ENCODE measurements at regions not wholly inside any gene's neighbourhood (a gene's known extent, or its start where the extent isn't known, plus 50 kb on each side); places are given as distances from the start of the nearest gene placed in this dataset.
"Not testable (repeated sequence)": the region's sequence is repeated elsewhere in the genome, so short reads cannot be mapped to it uniquely, and the experiment has no call there.

DNA sequence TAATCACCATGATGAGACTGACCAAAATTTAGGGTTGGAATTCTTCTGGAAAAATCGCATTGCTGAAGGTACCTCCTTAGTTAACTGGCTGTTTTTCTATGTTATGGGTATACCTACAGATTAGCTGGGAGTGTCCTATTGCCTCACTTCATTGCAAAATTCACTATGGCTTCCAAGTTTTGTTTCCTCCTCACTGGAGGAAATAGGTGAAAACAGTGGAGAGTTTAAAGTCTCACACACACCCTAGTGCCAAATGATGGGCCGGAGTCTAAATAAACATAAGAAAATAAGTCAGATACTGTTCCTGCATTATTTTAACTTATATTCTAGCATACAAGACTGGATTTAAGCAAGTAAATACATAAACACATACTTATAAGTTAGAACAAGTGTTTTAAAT, 98.2 kb downstream of the AHR start:
- H3K36me3 Mint-ChIP-seq: no peaks in the 10 kb centered on the region
- no peak for DNase-seq
- H3K4me1 Mint-ChIP-seq: no peaks in the 10 kb centered on the region
- no peak overlapping the region for H3K4me3 Mint-ChIP-seq
- H3K27me3 Mint-ChIP-seq (ENCODE audit: low read depth in 3 of 3): peaks cover 0 to 2% (median 2%) of the 10 kb centered on the region in 3 donors
- H3K9me3 Mint-ChIP-seq: peaks cover 3 to 15% (median 8%) of the 10 kb centered on the region in 6 donors
- H3K27ac Mint-ChIP-seq: no peak overlapping the region

DNA sequence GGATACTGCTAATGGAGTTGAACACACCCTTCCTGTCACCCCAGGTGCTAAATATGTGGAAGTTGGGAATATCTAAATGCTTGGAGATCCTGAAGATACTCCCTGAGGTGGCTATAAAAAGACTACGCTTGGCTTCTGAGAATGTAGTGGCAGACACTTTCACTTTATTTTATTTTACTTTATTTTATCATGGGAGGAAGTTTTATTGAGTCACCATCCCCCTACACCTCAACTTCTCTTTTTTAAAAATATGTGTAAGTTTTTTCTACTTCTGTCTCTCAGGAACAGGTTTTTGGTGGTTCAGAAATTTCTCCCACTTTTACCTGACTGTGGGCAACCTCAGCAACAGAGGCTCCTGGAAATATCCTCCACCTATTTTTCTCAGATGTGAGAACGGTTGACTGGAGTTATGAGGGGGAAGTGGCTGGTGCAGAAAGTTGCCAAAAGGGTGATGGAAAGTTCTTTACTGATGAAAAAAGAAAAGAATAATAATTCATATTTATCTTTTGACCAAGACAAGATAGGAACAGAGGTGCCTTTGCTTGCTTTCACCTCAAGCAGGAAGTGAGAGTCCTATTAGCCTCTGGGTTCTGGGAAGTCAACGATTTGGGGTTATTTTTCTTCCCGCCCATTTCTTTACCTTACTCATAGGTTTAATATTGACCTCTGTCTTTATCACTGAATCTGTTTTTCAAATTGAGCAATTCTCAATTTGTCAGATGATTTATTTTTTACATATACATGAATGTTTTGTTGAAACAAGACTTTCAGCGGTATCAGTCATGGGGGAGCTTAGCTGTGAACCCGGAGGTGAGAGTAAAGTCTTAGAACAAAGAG, 103.6 kb downstream of the AHR start:
- peaks cover 0 to 2% (median 0%) of the 10 kb centered on the region in 3 donors for H3K27me3 Mint-ChIP-seq (ENCODE audit: low read depth in 3 of 3)
- H3K27ac Mint-ChIP-seq: no peak overlapping the region
- no peak overlapping the region for H3K4me3 Mint-ChIP-seq
- no peaks in the 10 kb centered on the region for H3K36me3 Mint-ChIP-seq
- peaks cover 0 to 5% (median under 1%) of the 10 kb centered on the region in 6 donors for H3K9me3 Mint-ChIP-seq
- DNase-seq: no peak
- H3K4me1 Mint-ChIP-seq: no peaks in the 10 kb centered on the region

- Mint-ChIP-seq H3K27ac (no peak overlapping the region), H3K27me3 (ENCODE audit: low read depth in 3 of 3) (peaks cover 0 to 5% (median 0%) of the 10 kb centered on the region in 3 donors), H3K36me3 (no peaks in the 10 kb centered on the region), H3K4me1 (no peaks in the 10 kb centered on the region), H3K4me3 (no peak overlapping the region), H3K9me3 (peaks cover 0 to 3% (median under 1%) of the 10 kb centered on the region in 6 donors)
- DNase-seq: no peak
Observed at GRCh38 chr7:17402628-17403278, 104.3 kb downstream of the AHR start.

- Mint-ChIP-seq H3K9me3 (peaks cover 0 to 4% (median 0%) of the 10 kb centered on the region in 6 donors), H3K36me3 (no peaks in the 10 kb centered on the region), H3K27ac (no peak overlapping the region), H3K4me1 (no peaks in the 10 kb centered on the region), H3K27me3 (ENCODE audit: low read depth in 3 of 3) (peaks cover 0 to 5% (median 0%) of the 10 kb centered on the region in 3 donors), H3K4me3 (no peak overlapping the region)
- DNase-seq: no peak
Observed at GRCh38 chr7:17404006-17404405, 105.6 kb downstream of the AHR start.

DNA sequence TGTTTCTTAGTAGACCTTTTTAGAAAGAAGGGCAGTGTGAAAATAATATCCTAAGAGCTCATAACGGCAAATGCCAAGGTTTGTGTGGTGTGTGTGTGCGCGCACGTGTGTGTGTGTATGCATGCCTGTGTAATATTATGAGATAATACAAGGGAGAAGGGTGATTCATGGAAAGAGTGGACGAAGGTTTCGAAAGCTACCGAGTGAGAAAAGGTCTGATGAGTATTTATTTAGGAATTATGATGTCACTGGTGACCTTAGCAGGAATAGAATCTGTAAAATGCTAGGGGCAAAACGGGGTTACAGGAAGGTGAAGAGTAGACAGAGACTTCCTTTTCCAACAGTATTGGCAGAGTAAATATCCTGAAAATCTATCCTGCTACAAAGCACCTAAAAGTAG, 107.3 kb downstream of the AHR start:
- Mint-ChIP-seq H3K4me1 (no peaks in the 10 kb centered on the region), H3K27ac (no peak overlapping the region), H3K27me3 (ENCODE audit: low read depth in 3 of 3) (peaks cover 0 to 5% (median 0%) of the 10 kb centered on the region in 3 donors), H3K9me3 (peaks cover 0 to 4% (median 0%) of the 10 kb centered on the region in 6 donors), H3K36me3 (no peaks in the 10 kb centered on the region), H3K4me3 (no peak overlapping the region)
- no peak for DNase-seq

GRCh38 chr7:17406738-17407137, 108.3 kb downstream of the AHR start:
- no peaks in the 10 kb centered on the region for H3K4me1 Mint-ChIP-seq
- peaks cover 0 to 4% (median 0%) of the 10 kb centered on the region in 6 donors for H3K9me3 Mint-ChIP-seq
- H3K27ac Mint-ChIP-seq: no peak overlapping the region
- peaks cover 0 to 5% (median 0%) of the 10 kb centered on the region in 3 donors for H3K27me3 Mint-ChIP-seq (ENCODE audit: low read depth in 3 of 3)
- no peaks in the 10 kb centered on the region for H3K36me3 Mint-ChIP-seq
- DNase-seq: no peak
- H3K4me3 Mint-ChIP-seq: no peak overlapping the region

DNA sequence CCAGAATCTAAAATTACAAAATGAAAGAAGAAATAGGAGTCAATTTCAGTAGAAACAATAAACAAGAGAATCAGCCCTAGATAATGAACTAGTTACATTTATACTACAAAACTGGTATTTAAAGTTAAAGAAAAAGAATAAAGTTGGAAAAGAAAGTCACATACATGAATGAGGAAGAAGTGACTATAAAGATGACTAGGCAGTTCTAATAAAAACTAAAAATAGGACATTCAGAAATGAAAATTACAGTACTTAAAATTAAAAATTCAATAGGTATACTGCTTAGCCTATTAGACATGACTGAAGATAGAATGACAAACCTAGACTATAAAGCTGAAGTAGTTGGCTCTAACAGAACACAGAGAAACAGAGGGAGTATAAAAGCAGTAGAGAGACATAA, 108.8 kb downstream of the AHR start:
- H3K4me3 Mint-ChIP-seq: no peak overlapping the region
- H3K36me3 Mint-ChIP-seq: no peaks in the 10 kb centered on the region
- H3K27ac Mint-ChIP-seq: no peak overlapping the region
- H3K9me3 Mint-ChIP-seq: peaks cover 0 to 4% (median 0%) of the 10 kb centered on the region in 6 donors
- peaks cover 0 to 5% (median 0%) of the 10 kb centered on the region in 3 donors for H3K27me3 Mint-ChIP-seq (ENCODE audit: low read depth in 3 of 3)
- no peaks in the 10 kb centered on the region for H3K4me1 Mint-ChIP-seq
- no peak for DNase-seq

DNA sequence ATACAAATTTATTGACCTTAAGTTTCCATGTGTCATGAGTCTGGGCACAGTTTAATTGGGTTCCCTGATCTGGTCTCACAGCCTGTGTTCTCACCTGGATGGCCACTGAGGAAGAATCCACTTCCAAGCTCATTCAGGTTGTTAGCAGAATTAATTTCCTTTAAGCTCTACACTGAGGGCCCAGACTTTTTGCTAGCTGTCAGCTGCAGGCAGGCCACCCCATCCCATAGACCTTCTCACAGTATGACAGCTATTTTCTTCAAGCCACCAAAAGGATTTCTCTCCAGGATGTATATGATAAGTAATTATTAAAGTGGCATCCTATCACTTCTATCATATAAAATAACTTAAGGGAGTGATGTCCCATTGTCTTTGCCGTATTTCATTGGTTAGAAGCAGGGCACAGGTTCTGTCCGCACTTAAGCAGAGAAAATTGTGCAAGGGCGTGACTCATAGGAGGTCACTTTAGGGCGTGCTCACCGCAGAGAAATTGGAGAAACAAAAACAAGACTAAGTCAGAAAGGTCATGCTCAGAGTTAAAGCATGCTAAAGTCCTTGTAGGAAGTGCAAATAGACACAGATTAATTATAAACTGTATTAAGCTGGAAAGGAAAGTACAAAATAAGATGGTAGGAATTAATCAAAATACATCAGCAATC, 109.9 kb downstream of the AHR start:
- Mint-ChIP-seq H3K36me3 (no peaks in the 10 kb centered on the region), H3K4me1 (no peaks in the 10 kb centered on the region), H3K9me3 (peaks cover 0 to 4% (median 0%) of the 10 kb centered on the region in 6 donors), H3K4me3 (no peak overlapping the region), H3K27me3 (ENCODE audit: low read depth in 3 of 3) (peaks cover 0 to 3% (median 0%) of the 10 kb centered on the region in 3 donors), H3K27ac (no peak overlapping the region)
- DNase-seq: no peak

- Mint-ChIP-seq H3K27ac (no peak overlapping the region), H3K4me1 (no peaks in the 10 kb centered on the region), H3K4me3 (no peak overlapping the region), H3K27me3 (ENCODE audit: low read depth in 3 of 3) (peaks cover 0 to 3% (median 0%) of the 10 kb centered on the region in 3 donors), H3K9me3 (peaks cover 0 to 3% (median 0%) of the 10 kb centered on the region in 6 donors), H3K36me3 (no peaks in the 10 kb centered on the region)
- no peak for DNase-seq
Observed at GRCh38 chr7:17408904-17409290, 110.4 kb downstream of the AHR start.

DNA sequence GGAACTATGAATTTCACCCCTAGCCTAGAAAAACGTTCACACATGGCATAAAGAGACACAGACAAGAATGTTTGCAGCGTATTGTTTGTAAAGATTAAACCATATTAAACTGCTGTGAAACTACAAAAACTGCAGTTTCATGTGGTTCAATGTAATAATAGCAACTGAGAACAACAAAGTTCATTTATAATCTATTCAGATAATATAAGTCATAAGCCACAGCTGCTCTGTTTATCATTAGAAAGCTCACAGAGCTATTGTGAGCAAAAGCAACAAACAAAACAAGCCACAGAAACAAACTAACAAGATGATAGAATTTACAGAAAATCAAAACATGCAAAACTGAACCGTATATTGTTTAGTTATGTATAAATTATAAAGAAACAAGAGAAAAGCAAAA, 113.5 kb downstream of the AHR start:
- H3K9me3 Mint-ChIP-seq: peaks cover 0 to 2% (median 0%) of the 10 kb centered on the region in 6 donors
- peaks cover 0 to 3% (median 0%) of the 10 kb centered on the region in 3 donors for H3K27me3 Mint-ChIP-seq (ENCODE audit: low read depth in 3 of 3)
- H3K27ac Mint-ChIP-seq: no peak overlapping the region
- no peaks in the 10 kb centered on the region for H3K4me1 Mint-ChIP-seq
- H3K36me3 Mint-ChIP-seq: no peaks in the 10 kb centered on the region
- no peak for DNase-seq
- H3K4me3 Mint-ChIP-seq: no peak overlapping the region

- Mint-ChIP-seq H3K4me1 (no peaks in the 10 kb centered on the region), H3K9me3 (peaks cover 0 to 2% (median 0%) of the 10 kb centered on the region in 6 donors), H3K36me3 (no peaks in the 10 kb centered on the region), H3K27ac (no peak overlapping the region), H3K27me3 (ENCODE audit: low read depth in 3 of 3) (no peaks in the 10 kb centered on the region), H3K4me3 (no peak overlapping the region)
- DNase-seq: no peak
Observed at GRCh38 chr7:17412883-17413282, 114.4 kb downstream of the AHR start.

- H3K9me3 Mint-ChIP-seq: no peaks in the 10 kb centered on the region
- no peak overlapping the region for H3K4me3 Mint-ChIP-seq
- no peak for DNase-seq
- no peaks in the 10 kb centered on the region for H3K4me1 Mint-ChIP-seq
- no peaks in the 10 kb centered on the region for H3K27me3 Mint-ChIP-seq (ENCODE audit: low read depth in 3 of 3)
- H3K36me3 Mint-ChIP-seq: no peaks in the 10 kb centered on the region
- no peak overlapping the region for H3K27ac Mint-ChIP-seq
Observed at GRCh38 chr7:17415955-17416354, 117.5 kb downstream of the AHR start.

DNA sequence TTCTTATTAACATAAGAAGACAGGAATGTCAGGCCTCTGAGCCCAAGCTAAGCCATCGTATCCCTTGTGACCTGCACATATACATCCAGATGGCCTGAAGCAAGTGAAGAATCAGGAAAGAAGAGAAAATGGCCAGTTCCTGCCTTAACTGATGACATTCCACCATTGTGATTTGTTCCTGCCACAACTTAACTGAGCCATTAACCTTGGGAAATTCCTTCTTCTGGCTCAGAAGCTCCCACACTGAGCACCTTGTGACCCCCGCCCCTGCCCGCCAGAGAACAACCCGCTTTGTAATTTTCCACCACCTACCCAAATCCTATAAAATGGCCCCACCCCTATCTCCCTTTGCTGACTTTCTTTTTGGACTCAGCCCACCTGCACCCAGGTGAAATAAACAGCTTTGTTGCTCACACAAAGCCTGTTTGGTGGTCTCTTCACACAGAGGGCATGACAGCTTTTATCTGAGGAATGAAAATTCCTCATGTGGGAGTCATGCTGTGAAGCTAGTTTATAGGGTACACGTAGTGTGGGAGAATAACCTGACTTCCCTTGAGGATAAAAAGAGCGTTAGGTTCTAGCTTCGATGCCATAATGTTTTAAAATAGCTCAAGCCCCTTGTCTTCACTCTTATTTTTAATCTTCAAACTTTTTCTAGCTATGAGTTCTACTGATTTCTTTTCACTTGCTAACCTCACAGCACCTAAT, 122.0 kb downstream of the AHR start:
- not testable (repeated sequence) for H3K4me3 Mint-ChIP-seq; DNase-seq; H3K9me3 Mint-ChIP-seq; H3K27me3 Mint-ChIP-seq (ENCODE audit: low read depth in 3 of 3); H3K27ac Mint-ChIP-seq; H3K4me1 Mint-ChIP-seq; H3K36me3 Mint-ChIP-seq

All from immature natural killer cell (primary cell).